ENCODE measurements at regions not wholly inside any gene's neighbourhood (a gene's known extent, or its start where the extent isn't known, plus 50 kb on each side); places are given as distances from the start of the nearest gene placed in this dataset.

GRCh38 chr1:55749975-55750627 is 534.9 kb upstream of the USP24 start:
- TF ChIP-seq CTCF (IDR thresholded peaks at IDR 0.05; ENCODE audit: insufficient read depth, low read length), result no peak
- no peak for TF ChIP-seq GABPA (IDR thresholded peaks at IDR 0.05; ENCODE audit: low read depth)
- no peak for TF ChIP-seq POLR2AphosphoS5 (IDR thresholded peaks at IDR 0.05; ENCODE audit: low read depth)
- no peak for TF ChIP-seq REST (IDR thresholded peaks at IDR 0.05; ENCODE audit: insufficient replicate concordance, low read depth)
